ENCODE measurements at regions not wholly inside any gene's neighbourhood (a gene's known extent, or its start where the extent isn't known, plus 50 kb on each side); places are given as distances from the start of the nearest gene placed in this dataset.

- H3K36me3 ChIP-seq (replicated peaks in 1 of 2; ENCODE audit: control insufficient read depth in 1 of 2, insufficient read depth in 2 of 2, low read length in 2 of 2), result no peaks in the 10 kb centered on the region
- no peak overlapping the region for H3K27ac ChIP-seq (ENCODE audit: extremely low read length, insufficient read depth, low read length)
- in situ Hi-C loops (cut with HindIII; ENCODE audit: extremely low pct_ligation_motif_present, low pct_unique_long_range_greater_than_20kb), result no loop called here
- FAIRE-seq (peak; percentile 15), DNase-seq (ENCODE audit: low spot score) (peak; percentile 9), ATAC-seq (peak; percentile 56)
- no peaks in the 10 kb centered on the region for H3K79me2 ChIP-seq (ENCODE audit: insufficient read depth, low read length)
- no TSS peak for BruUV-seq (replicated peaks)
- no peaks in the 10 kb centered on the region for H4K20me1 ChIP-seq (ENCODE audit: insufficient read depth, low read length)
- no peaks in the 10 kb centered on the region for H3K9me3 ChIP-seq (ENCODE audit: low read length)
- peak overlapping the region; percentile 8 to 60 (median 42); a peak in 5 of 6 replicates for H3K4me3 ChIP-seq (replicated peaks in 1 of 3; ENCODE audit: insufficient read depth in 1 of 3, low read depth in 2 of 3, low read length in 3 of 3)
- H2AFZ ChIP-seq (ENCODE audit: low read length), result peak overlapping the region; percentile 92
- H3K4me2 ChIP-seq (ENCODE audit: low read depth, low read length), result peak overlapping the region; percentile 80
- POLR2A ChIA-PET, result no interaction called here
- H3K4me1 ChIP-seq (ENCODE audit: insufficient read depth, low read length), result peaks cover 48% of the 10 kb centered on the region
- CTCF ChIA-PET (ENCODE audit: low intra/inter-chr PET ratio, low total read pairs), result no interaction called here
- peak overlapping the region; percentile 54; the same call in 1 of the 2 replicates for H3K9ac ChIP-seq (ENCODE audit: insufficient read depth, low read depth, low read length)
- WGBS (ENCODE audit: low lambda C conversion rate), result under 1% methylated on average over 8 of the region's 8 CpGs
- H3K27me3 ChIP-seq (ENCODE audit: control insufficient read depth in 1 of 2, insufficient read depth in 2 of 2, low read length in 2 of 2), result no peaks in the 10 kb centered on the region
- intact Hi-C loops (cut with micrococcal nuclease; ENCODE audit: unreplicated experiment), result no loop called here
- TF ChIP-seq REPIN1 (CRISPR knock-in tag; IDR thresholded peaks at IDR 0.05; ENCODE audit: borderline replicate concordance, low read depth) (no peak), FOXA1 (IDR thresholded peaks at IDR 0.05) (no peak), FOXA1 (CRISPR knock-in tag; IDR thresholded peaks at IDR 0.05) (0 out of 2 replicates have a peak, but pooled peaks have one; percentile 8), ZBTB40 (IDR thresholded peaks at IDR 0.05) (no peak), ZBTB40 (CRISPR knock-in tag; IDR thresholded peaks at IDR 0.05) (no peak), ARID5B (CRISPR knock-in tag; IDR thresholded peaks at IDR 0.05) (0 out of 2 replicates have a peak, but pooled peaks have one; percentile 6), HDAC1 (CRISPR knock-in tag; IDR thresholded peaks at IDR 0.05) (peak; percentile 21; the same call in 1 of the 2 replicates), ZNF564 (CRISPR knock-in tag; IDR thresholded peaks at IDR 0.05) (no peak), ZNF121 (CRISPR knock-in tag; IDR thresholded peaks at IDR 0.05) (0 out of 2 replicates have a peak, but pooled peaks have one; percentile 34), PHB2 (IDR thresholded peaks at IDR 0.05; ENCODE audit: partially characterized antibody) (no peak), SPEN (CRISPR knock-in tag; IDR thresholded peaks at IDR 0.05; ENCODE audit: low read depth) (peak; percentile 3; the same call in 1 of the 2 replicates), SNAPC2 (CRISPR knock-in tag; IDR thresholded peaks at IDR 0.05) (0 out of 2 replicates have a peak, but pooled peaks have one; percentile 24), ZNF777 (CRISPR knock-in tag; IDR thresholded peaks at IDR 0.05) (0 out of 2 replicates have a peak, but pooled peaks have one; percentile 31)
Measured at GRCh38 chr3:27626596-27627118, 95.5 kb downstream of the EOMES start.
